ENCODE measurements at regions not wholly inside any gene's neighbourhood (a gene's known extent, or its start where the extent isn't known, plus 50 kb on each side); places are given as distances from the start of the nearest gene placed in this dataset.

GRCh38 chr12:115588131-115588530 lies 689.4 kb downstream of the MED13L start:
- no peak for DNase-seq (ENCODE audit: low read depth)
- H3K4me3 ChIP-seq (ENCODE audit: low read depth, low read length) = no peak overlapping the region
- TF ChIP-seq CTCF (IDR thresholded peaks at IDR 0.05; ENCODE audit: low read depth, low read length) (no peak), MAX (IDR thresholded peaks at IDR 0.05; ENCODE audit: low read depth, low read length) (no peak), MYC (IDR thresholded peaks at IDR 0.05; ENCODE audit: low read depth, low read length) (no peak), POLR2A (IDR thresholded peaks at IDR 0.05; ENCODE audit: extremely low read depth, insufficient read length) (no peak)

GRCh38 chr12:115584156-115584555 lies 693.3 kb downstream of the MED13L start:
- no peak overlapping the region for H3K4me3 ChIP-seq (ENCODE audit: low read depth, low read length)
- DNase-seq (ENCODE audit: low read depth) = no peak
- no peak for TF ChIP-seq POLR2A (IDR thresholded peaks at IDR 0.05; ENCODE audit: extremely low read depth, insufficient read length)
- TF ChIP-seq MAX (IDR thresholded peaks at IDR 0.05; ENCODE audit: low read depth, low read length) = no peak
- TF ChIP-seq CTCF (IDR thresholded peaks at IDR 0.05; ENCODE audit: low read depth, low read length) = no peak
- TF ChIP-seq MYC (IDR thresholded peaks at IDR 0.05; ENCODE audit: low read depth, low read length) = no peak

- TF ChIP-seq MAX (IDR thresholded peaks at IDR 0.05; ENCODE audit: low read depth, low read length) = no peak
- TF ChIP-seq MYC (IDR thresholded peaks at IDR 0.05; ENCODE audit: low read depth, low read length) = no peak
- no peak for TF ChIP-seq CTCF (IDR thresholded peaks at IDR 0.05; ENCODE audit: low read depth, low read length)
- no peak for TF ChIP-seq POLR2A (IDR thresholded peaks at IDR 0.05; ENCODE audit: extremely low read depth, insufficient read length)
- DNase-seq (ENCODE audit: low read depth) = no peak
- no peak overlapping the region for H3K4me3 ChIP-seq (ENCODE audit: low read depth, low read length)
These were observed 693.9 kb downstream of the MED13L start for GRCh38 chr12:115583591-115583990.

GRCh38 chr12:115577401-115577800 lies 700.1 kb downstream of the MED13L start:
- H3K4me3 ChIP-seq (ENCODE audit: low read depth, low read length) = no peak overlapping the region
- TF ChIP-seq MAX (IDR thresholded peaks at IDR 0.05; ENCODE audit: low read depth, low read length) (no peak), MYC (IDR thresholded peaks at IDR 0.05; ENCODE audit: low read depth, low read length) (no peak), CTCF (IDR thresholded peaks at IDR 0.05; ENCODE audit: low read depth, low read length) (no peak), POLR2A (IDR thresholded peaks at IDR 0.05; ENCODE audit: extremely low read depth, insufficient read length) (no peak)
- DNase-seq (ENCODE audit: low read depth) = no peak

- DNase-seq (ENCODE audit: low read depth) = no peak
- no peak overlapping the region for H3K4me3 ChIP-seq (ENCODE audit: low read depth, low read length)
- TF ChIP-seq MYC (IDR thresholded peaks at IDR 0.05; ENCODE audit: low read depth, low read length) = no peak
- TF ChIP-seq MAX (IDR thresholded peaks at IDR 0.05; ENCODE audit: low read depth, low read length) = no peak
- TF ChIP-seq POLR2A (IDR thresholded peaks at IDR 0.05; ENCODE audit: extremely low read depth, insufficient read length) = no peak
- TF ChIP-seq CTCF (IDR thresholded peaks at IDR 0.05; ENCODE audit: low read depth, low read length) = no peak
These were observed 702.7 kb downstream of the MED13L start for GRCh38 chr12:115574826-115575225.

- H3K4me3 ChIP-seq (ENCODE audit: low read depth, low read length) = no peak overlapping the region
- no peak for TF ChIP-seq POLR2A (IDR thresholded peaks at IDR 0.05; ENCODE audit: extremely low read depth, insufficient read length)
- no peak for TF ChIP-seq MAX (IDR thresholded peaks at IDR 0.05; ENCODE audit: low read depth, low read length)
- no peak for TF ChIP-seq MYC (IDR thresholded peaks at IDR 0.05; ENCODE audit: low read depth, low read length)
- TF ChIP-seq CTCF (IDR thresholded peaks at IDR 0.05; ENCODE audit: low read depth, low read length) = no peak
- peak; percentile 39 for DNase-seq (ENCODE audit: low read depth)
These were observed 705.1 kb downstream of the MED13L start for GRCh38 chr12:115572440-115572839.
